ENCODE measurements at regions not wholly inside any gene's neighbourhood (a gene's known extent, or its start where the extent isn't known, plus 50 kb on each side); places are given as distances from the start of the nearest gene placed in this dataset.

DNA sequence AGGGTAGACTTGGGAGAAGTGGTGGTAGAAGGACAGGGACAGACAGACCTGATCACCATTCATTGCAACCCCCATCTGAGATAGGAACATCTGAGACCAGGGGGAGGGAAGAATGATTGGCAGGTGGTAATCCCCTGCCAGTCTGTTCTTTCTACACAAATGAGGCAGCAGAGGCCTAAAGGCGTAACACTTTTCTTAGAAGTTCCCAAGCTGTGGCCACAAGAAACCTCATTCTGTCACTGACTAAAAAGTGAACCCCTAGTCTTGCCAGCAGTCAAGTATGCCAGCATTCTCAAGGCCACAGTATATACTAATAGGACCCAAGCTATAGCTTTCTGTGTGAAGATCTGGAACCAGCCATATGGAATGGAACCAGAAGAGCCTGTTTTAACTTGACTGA lies 638.0 kb downstream of the KCNT2 start:
- WGBS, 2 donors = 91 to 95% methylated on average over 1 of the region's 1 CpG
- H3K27ac ChIP-seq = no peak overlapping the region
- H3K9me3 ChIP-seq = no peaks in the 10 kb centered on the region
- DNase-seq = no peak
- no peak overlapping the region for H3K4me3 ChIP-seq (replicated peaks in 1 of 3)
- H3K4me1 ChIP-seq = no peaks in the 10 kb centered on the region
- TF ChIP-seq, protein P1, sequence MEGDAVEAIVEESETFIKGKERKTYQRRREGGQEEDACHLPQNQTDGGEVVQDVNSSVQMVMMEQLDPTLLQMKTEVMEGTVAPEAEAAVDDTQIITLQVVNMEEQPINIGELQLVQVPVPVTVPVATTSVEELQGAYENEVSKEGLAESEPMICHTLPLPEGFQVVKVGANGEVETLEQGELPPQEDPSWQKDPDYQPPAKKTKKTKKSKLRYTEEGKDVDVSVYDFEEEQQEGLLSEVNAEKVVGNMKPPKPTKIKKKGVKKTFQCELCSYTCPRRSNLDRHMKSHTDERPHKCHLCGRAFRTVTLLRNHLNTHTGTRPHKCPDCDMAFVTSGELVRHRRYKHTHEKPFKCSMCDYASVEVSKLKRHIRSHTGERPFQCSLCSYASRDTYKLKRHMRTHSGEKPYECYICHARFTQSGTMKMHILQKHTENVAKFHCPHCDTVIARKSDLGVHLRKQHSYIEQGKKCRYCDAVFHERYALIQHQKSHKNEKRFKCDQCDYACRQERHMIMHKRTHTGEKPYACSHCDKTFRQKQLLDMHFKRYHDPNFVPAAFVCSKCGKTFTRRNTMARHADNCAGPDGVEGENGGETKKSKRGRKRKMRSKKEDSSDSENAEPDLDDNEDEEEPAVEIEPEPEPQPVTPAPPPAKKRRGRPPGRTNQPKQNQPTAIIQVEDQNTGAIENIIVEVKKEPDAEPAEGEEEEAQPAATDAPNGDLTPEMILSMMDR (IDR thresholded peaks at IDR 0.05) = no peak
- no peak for TF ChIP-seq POLR2A (IDR thresholded peaks at IDR 0.05)
- no peaks in the 10 kb centered on the region for H3K36me3 ChIP-seq
- intact Hi-C loops (cut with DNase I) = no loop called here
- no peaks in the 10 kb centered on the region for H3K27me3 ChIP-seq

DNA sequence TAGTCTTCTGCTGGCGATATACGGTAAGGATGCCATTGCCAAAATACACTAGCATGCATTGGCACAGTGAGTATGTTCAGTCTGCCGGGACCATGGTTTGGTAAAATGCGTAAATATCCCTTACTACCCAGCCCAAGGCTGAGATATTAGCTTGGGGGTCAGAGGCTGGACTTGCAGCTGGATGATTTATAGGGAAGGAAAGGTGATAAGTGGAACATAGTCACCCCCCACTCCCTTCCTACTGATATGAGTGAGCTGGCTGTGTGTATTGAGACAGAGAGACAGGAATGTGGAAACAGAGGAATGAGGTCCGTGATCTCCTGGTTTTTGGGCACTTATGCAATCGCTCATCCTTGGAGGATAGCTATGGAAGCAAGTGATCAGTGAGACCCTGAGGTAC lies 642.8 kb downstream of the KCNT2 start:
- H3K4me1 ChIP-seq = no peaks in the 10 kb centered on the region
- no peak for DNase-seq
- H3K4me3 ChIP-seq (replicated peaks in 1 of 3) = no peak overlapping the region
- TF ChIP-seq POLR2A (IDR thresholded peaks at IDR 0.05) = no peak
- TF ChIP-seq, protein P1 (IDR thresholded peaks at IDR 0.05) = no peak
- no peaks in the 10 kb centered on the region for H3K36me3 ChIP-seq
- H3K27me3 ChIP-seq = no peaks in the 10 kb centered on the region
- intact Hi-C loops (cut with DNase I) = no loop called here
- H3K9me3 ChIP-seq = no peaks in the 10 kb centered on the region
- WGBS, 2 donors = 68 to 77% methylated on average over 6 of the region's 6 CpGs
- no peak overlapping the region for H3K27ac ChIP-seq

DNA sequence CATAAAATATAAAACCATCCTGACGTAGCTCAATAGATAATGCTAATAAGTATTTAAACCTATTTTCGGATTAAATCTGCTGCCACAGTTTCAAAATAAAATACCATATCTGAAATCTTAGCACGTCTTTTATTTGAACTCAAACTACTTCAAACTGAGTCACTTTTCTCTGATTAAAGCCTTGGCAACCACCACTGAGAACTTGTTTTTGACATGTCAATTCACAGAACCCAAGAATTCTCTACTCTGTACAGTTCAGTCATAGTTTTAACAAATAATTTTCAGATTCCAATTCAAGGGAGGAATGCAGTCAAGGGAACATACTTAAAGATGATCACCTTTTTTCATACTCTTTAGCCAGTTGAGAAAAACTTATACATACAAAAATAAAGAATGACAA lies 643.2 kb downstream of the KCNT2 start:
- Histone ChIP-seq H3K9me3 (no peaks in the 10 kb centered on the region), H3K4me1 (no peaks in the 10 kb centered on the region), H3K36me3 (no peaks in the 10 kb centered on the region), H3K4me3 (replicated peaks in 1 of 3) (no peak overlapping the region), H3K27ac (no peak overlapping the region), H3K27me3 (no peaks in the 10 kb centered on the region)
- DNase-seq = no peak
- no peak for TF ChIP-seq POLR2A (IDR thresholded peaks at IDR 0.05)
- TF ChIP-seq, protein P1 (IDR thresholded peaks at IDR 0.05) = no peak
- intact Hi-C loops (cut with DNase I) = no loop called here
- 47 to 80% methylated on average over 3 of the region's 3 CpGs for WGBS, 2 donors

DNA sequence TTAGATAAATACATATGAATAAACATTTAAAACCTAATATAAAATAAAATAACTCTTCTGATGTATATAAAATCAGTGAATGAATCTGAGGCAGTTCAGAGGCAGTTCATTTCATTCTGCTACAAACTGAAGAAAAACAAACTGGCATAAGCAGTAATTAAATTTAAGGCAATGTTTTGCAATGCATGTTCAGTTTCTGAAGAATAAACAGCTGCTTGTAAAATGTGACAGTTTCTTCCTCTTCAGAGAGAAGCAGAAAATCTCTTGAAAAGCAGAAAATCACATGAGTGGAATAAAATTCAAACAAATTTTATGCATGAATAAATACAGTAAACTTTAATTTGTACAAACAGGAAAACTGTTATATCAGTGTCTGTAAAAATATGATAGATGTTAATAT lies 643.7 kb downstream of the KCNT2 start:
- TF ChIP-seq, protein P1 (IDR thresholded peaks at IDR 0.05) = no peak
- no peak for TF ChIP-seq POLR2A (IDR thresholded peaks at IDR 0.05)
- H3K4me3 ChIP-seq (replicated peaks in 1 of 3) = no peak overlapping the region
- H3K27me3 ChIP-seq = no peaks in the 10 kb centered on the region
- no peaks in the 10 kb centered on the region for H3K9me3 ChIP-seq
- H3K4me1 ChIP-seq = no peaks in the 10 kb centered on the region
- DNase-seq = no peak
- no peaks in the 10 kb centered on the region for H3K36me3 ChIP-seq
- intact Hi-C loops (cut with DNase I) = no loop called here
- H3K27ac ChIP-seq = no peak overlapping the region

DNA sequence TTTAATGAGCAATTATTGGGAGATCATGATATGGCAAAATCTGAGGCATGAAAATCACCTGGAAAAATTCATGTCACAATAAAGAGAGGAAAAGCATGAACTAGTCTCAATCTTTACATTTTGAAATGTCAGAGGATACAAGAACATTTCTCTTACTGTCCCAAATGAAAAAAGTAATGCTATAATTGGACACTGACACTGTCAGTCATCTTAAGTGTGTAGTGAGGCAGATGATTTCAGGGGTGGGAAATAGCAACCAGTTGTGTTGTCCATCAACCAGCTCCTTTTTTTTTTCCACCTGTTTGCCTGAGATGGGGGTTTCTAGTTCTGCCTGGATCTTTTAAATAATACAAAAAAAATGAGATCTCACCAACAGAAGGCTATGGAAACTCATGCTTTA lies 646.2 kb downstream of the KCNT2 start:
- Histone ChIP-seq H3K4me3 (replicated peaks in 1 of 3) (no peak overlapping the region), H3K9me3 (no peaks in the 10 kb centered on the region), H3K36me3 (no peaks in the 10 kb centered on the region), H3K4me1 (no peaks in the 10 kb centered on the region), H3K27ac (no peak overlapping the region), H3K27me3 (no peaks in the 10 kb centered on the region)
- intact Hi-C loops (cut with DNase I) = no loop called here
- no peak for DNase-seq
- TF ChIP-seq POLR2A (IDR thresholded peaks at IDR 0.05) = no peak
- TF ChIP-seq, protein P1 (IDR thresholded peaks at IDR 0.05) = no peak

Measured in thyroid gland (tissue), 4 donors.